Kidney epithelial cell (primary cell): ENCODE measurements at regions not wholly inside any gene's neighbourhood (a gene's known extent, or its start where the extent isn't known, plus 50 kb on each side); places are given as distances from the start of the nearest gene placed in this dataset.

Experiments used
- DNase-seq: peaks from one replicate; pipeline ENCODE4 v3.0.0-alpha.2; 2010; ENCODE audit warnings: low read depth
- H3K27me3 ChIP-seq: 2 replicates; pipeline ENCODE4 v1.6.0; 2011; ENCODE audit warnings: low read length; ENCODE audit not compliant: control insufficient read depth, insufficient read depth
- H3K36me3 ChIP-seq: 2 replicates; pipeline ENCODE4 v1.5.1; 2011; ENCODE audit warnings: low read length; ENCODE audit not compliant: control insufficient read depth, insufficient read depth
- H3K4me3 ChIP-seq: 2 replicates; pipeline ENCODE4 v1.5.1; 2011; ENCODE audit warnings: low read depth, mild to moderate bottlenecking, control low read depth, low read length
- CTCF ChIP-seq: IDR thresholded peaks from 2 replicates; pipeline ENCODE4 v1.5.1; 2011; ENCODE audit warnings: mild to moderate bottlenecking, moderate library complexity, low read length, control low read depth, inconsistent platforms; ENCODE audit not compliant: insufficient read depth, poor library complexity, severe bottlenecking

GRCh38 chr15:81473946-81474345, 99.9 kb upstream of the TMC3 start:
- no peaks in the 10 kb centered on the region for H3K27me3 ChIP-seq
- H3K36me3 ChIP-seq, result no peaks in the 10 kb centered on the region
- TF ChIP-seq CTCF, result no peak

GRCh38 chr15:81473177-81473576, 99.2 kb upstream of the TMC3 start:
- no peaks in the 10 kb centered on the region for H3K27me3 ChIP-seq
- no peak overlapping the region for H3K4me3 ChIP-seq
- TF ChIP-seq CTCF, result no peak
- no peaks in the 10 kb centered on the region for H3K36me3 ChIP-seq
- DNase-seq, result no peak

More at GRCh38 chr15:81473946-81474345, 99.9 kb upstream of the TMC3 start:
- no peak for DNase-seq
- no peak overlapping the region for H3K4me3 ChIP-seq

GRCh38 chr15:81471151-81471550, 97.1 kb upstream of the TMC3 start:
- Histone ChIP-seq H3K27me3 (no peaks in the 10 kb centered on the region), H3K36me3 (no peaks in the 10 kb centered on the region), H3K4me3 (no peak overlapping the region)
- TF ChIP-seq CTCF, result no peak
- no peak for DNase-seq

GRCh38 chr15:81469154-81469553, 95.1 kb upstream of the TMC3 start:
- no peak for TF ChIP-seq CTCF
- Histone ChIP-seq H3K36me3 (no peaks in the 10 kb centered on the region), H3K27me3 (no peaks in the 10 kb centered on the region), H3K4me3 (no peak overlapping the region)
- no peak for DNase-seq

GRCh38 chr15:81466741-81467140, 92.7 kb upstream of the TMC3 start:
- DNase-seq, result no peak
- H3K4me3 ChIP-seq, result no peak overlapping the region
- TF ChIP-seq CTCF, result no peak
- no peaks in the 10 kb centered on the region for H3K36me3 ChIP-seq
- no peaks in the 10 kb centered on the region for H3K27me3 ChIP-seq

- no peak for DNase-seq
- Histone ChIP-seq H3K27me3 (no peaks in the 10 kb centered on the region), H3K4me3 (no peak overlapping the region), H3K36me3 (no peaks in the 10 kb centered on the region)
- no peak for TF ChIP-seq CTCF
These were observed 80.0 kb upstream of the TMC3 start for GRCh38 chr15:81454024-81454423.
